ENCODE measurements at regions not wholly inside any gene's neighbourhood (a gene's known extent, or its start where the extent isn't known, plus 50 kb on each side); places are given as distances from the start of the nearest gene placed in this dataset.

- Histone ChIP-seq H3K36me3 (replicated peaks in 1 of 2; ENCODE audit: insufficient read depth in 1 of 2, low read depth in 2 of 2) (no peaks in the 10 kb centered on the region), H3K27ac (no peak overlapping the region), H3K27me3 (no peaks in the 10 kb centered on the region), H3K4me1 (no peaks in the 10 kb centered on the region), H3K4me3 (no peak overlapping the region), H3K9me3 (peaks cover 0 to 5% (median 0%) of the 10 kb centered on the region in 3 donors)
- no peak for DNase-seq
- TF ChIP-seq POLR2A (IDR thresholded peaks at IDR 0.05), result no peak
- intact Hi-C loops (cut with DNase I), result no loop called here
- no peak for ATAC-seq
These were observed 1342.7 kb downstream of the UQCRFS1 start for GRCh38 chr19:27870293-27870692.

- Histone ChIP-seq H3K4me3 (no peak overlapping the region), H3K27me3 (no peaks in the 10 kb centered on the region), H3K36me3 (replicated peaks in 1 of 2; ENCODE audit: insufficient read depth in 1 of 2, low read depth in 2 of 2) (no peaks in the 10 kb centered on the region), H3K9me3 (peaks cover 0 to 4% (median 0%) of the 10 kb centered on the region in 3 donors), H3K27ac (no peak overlapping the region), H3K4me1 (no peaks in the 10 kb centered on the region)
- no peak for DNase-seq
- no peak for TF ChIP-seq POLR2A (IDR thresholded peaks at IDR 0.05)
- intact Hi-C loops (cut with DNase I), result no loop called here
- no peak for ATAC-seq
These were observed 1344.9 kb downstream of the UQCRFS1 start for GRCh38 chr19:27868007-27868406.

- no peaks in the 10 kb centered on the region for H3K27me3 ChIP-seq
- DNase-seq, result no peak
- 52 to 54% methylated on average over 6 of the region's 6 CpGs for WGBS, 2 donors
These were observed 1346.8 kb downstream of the UQCRFS1 start for GRCh38 chr19:27865927-27866777.

GRCh38 chr19:27861411-27861975, 1351.5 kb downstream of the UQCRFS1 start:
- Histone ChIP-seq H3K27me3 (no peaks in the 10 kb centered on the region), H3K4me3 (no peak overlapping the region), H3K27ac (no peak overlapping the region), H3K9me3 (peaks cover 0 to 32% (median 0%) of the 10 kb centered on the region in 3 donors), H3K4me1 (no peaks in the 10 kb centered on the region), H3K36me3 (replicated peaks in 1 of 2; ENCODE audit: insufficient read depth in 1 of 2, low read depth in 2 of 2) (no peaks in the 10 kb centered on the region)
- intact Hi-C loops (cut with DNase I), result no loop called here
- DNase-seq (no peak), ATAC-seq (no peak)
- 66 to 76% methylated on average over 8 of the region's 8 CpGs for WGBS, 2 donors
- TF ChIP-seq CTCF (IDR thresholded peaks at IDR 0.05), result no peak
- no peak for TF ChIP-seq POLR2A (IDR thresholded peaks at IDR 0.05)

More at GRCh38 chr19:27865927-27866777, 1346.8 kb downstream of the UQCRFS1 start:
- H3K36me3 ChIP-seq (replicated peaks in 1 of 2; ENCODE audit: insufficient read depth in 1 of 2, low read depth in 2 of 2), result no peaks in the 10 kb centered on the region
- ATAC-seq, result no peak
- H3K9me3 ChIP-seq, result peaks cover 0 to 7% (median 0%) of the 10 kb centered on the region in 3 donors
- H3K27ac ChIP-seq, result no peak overlapping the region
- intact Hi-C loops (cut with DNase I), result no loop called here
- TF ChIP-seq CTCF (IDR thresholded peaks at IDR 0.05) (no peak), POLR2A (IDR thresholded peaks at IDR 0.05) (no peak)
- H3K4me3 ChIP-seq, result no peak overlapping the region
- H3K4me1 ChIP-seq, result no peaks in the 10 kb centered on the region

GRCh38 chr19:27860309-27860934, 1352.5 kb downstream of the UQCRFS1 start:
- ATAC-seq (no peak), DNase-seq (no peak)
- H3K4me1 ChIP-seq, result no peaks in the 10 kb centered on the region
- intact Hi-C loops (cut with DNase I), result no loop called here
- TF ChIP-seq POLR2A (IDR thresholded peaks at IDR 0.05) (no peak), CTCF (IDR thresholded peaks at IDR 0.05) (no peak)
- no peaks in the 10 kb centered on the region for H3K36me3 ChIP-seq (replicated peaks in 1 of 2; ENCODE audit: insufficient read depth in 1 of 2, low read depth in 2 of 2)
- peaks cover 0 to 32% (median 0%) of the 10 kb centered on the region in 3 donors for H3K9me3 ChIP-seq
- no peak overlapping the region for H3K4me3 ChIP-seq
- 77 to 86% methylated on average over 5 to 11 of the region's 11 CpGs for whole genome bisulfite sequencing, 2 donors
- H3K27ac ChIP-seq, result no peak overlapping the region
- H3K27me3 ChIP-seq, result no peaks in the 10 kb centered on the region
